ENCODE measurements at regions not wholly inside any gene's neighbourhood (a gene's known extent, or its start where the extent isn't known, plus 50 kb on each side); places are given as distances from the start of the nearest gene placed in this dataset.

- CTCF ChIA-PET: interaction anchor here (0.7 to 1.2 kb wide), 2 partner anchors 13 to 185 kb away, joined by 4 read pairs; no protein-coding TSS in a partner anchor
- 7% methylated on average over 8 of the region's 8 CpGs for WGBS (ENCODE audit: missing lambda C conversion rate)
- FAIRE-seq: no peak
These were observed 151.1 kb upstream of the TSHZ3 start for GRCh38 chr19:31500197-31500830.

GRCh38 chr19:31500946-31501345 lies 151.7 kb upstream of the TSHZ3 start:
- H3K4me2 ChIP-seq: no peak overlapping the region
- 30% methylated on average over 11 of the region's 11 CpGs for whole genome bisulfite sequencing (ENCODE audit: missing lambda C conversion rate)
- no peak for DNase-seq (ENCODE audit: low read depth in 1 of 2, low spot score in 1 of 2)
- POLR2A ChIA-PET: no interaction called here
- CTCF ChIA-PET: interaction anchor here (0.9 to 1.2 kb wide), 3 partner anchors 12 to 19 kb away, joined by 4 to 5 read pairs (median 4); no protein-coding TSS in a partner anchor
- no peak for ATAC-seq
- H3K9me3 ChIP-seq: peaks cover 14% of the 10 kb centered on the region
- no peak for FAIRE-seq
- no peaks in the 10 kb centered on the region for H3K4me1 ChIP-seq
- no peak for TF ChIP-seq NPAS2 (CRISPR knock-in tag; IDR thresholded peaks at IDR 0.05; ENCODE audit: borderline replicate concordance)
- TF ChIP-seq RNF2 (IDR thresholded peaks at IDR 0.05; ENCODE audit: borderline replicate concordance, low read depth): no peak
- TF ChIP-seq, protein P1, sequence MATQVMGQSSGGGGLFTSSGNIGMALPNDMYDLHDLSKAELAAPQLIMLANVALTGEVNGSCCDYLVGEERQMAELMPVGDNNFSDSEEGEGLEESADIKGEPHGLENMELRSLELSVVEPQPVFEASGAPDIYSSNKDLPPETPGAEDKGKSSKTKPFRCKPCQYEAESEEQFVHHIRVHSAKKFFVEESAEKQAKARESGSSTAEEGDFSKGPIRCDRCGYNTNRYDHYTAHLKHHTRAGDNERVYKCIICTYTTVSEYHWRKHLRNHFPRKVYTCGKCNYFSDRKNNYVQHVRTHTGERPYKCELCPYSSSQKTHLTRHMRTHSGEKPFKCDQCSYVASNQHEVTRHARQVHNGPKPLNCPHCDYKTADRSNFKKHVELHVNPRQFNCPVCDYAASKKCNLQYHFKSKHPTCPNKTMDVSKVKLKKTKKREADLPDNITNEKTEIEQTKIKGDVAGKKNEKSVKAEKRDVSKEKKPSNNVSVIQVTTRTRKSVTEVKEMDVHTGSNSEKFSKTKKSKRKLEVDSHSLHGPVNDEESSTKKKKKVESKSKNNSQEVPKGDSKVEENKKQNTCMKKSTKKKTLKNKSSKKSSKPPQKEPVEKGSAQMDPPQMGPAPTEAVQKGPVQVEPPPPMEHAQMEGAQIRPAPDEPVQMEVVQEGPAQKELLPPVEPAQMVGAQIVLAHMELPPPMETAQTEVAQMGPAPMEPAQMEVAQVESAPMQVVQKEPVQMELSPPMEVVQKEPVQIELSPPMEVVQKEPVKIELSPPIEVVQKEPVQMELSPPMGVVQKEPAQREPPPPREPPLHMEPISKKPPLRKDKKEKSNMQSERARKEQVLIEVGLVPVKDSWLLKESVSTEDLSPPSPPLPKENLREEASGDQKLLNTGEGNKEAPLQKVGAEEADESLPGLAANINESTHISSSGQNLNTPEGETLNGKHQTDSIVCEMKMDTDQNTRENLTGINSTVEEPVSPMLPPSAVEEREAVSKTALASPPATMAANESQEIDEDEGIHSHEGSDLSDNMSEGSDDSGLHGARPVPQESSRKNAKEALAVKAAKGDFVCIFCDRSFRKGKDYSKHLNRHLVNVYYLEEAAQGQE (IDR thresholded peaks at IDR 0.05): no peak
- no peak for TF ChIP-seq NFE2L2 (conservative IDR thresholded peaks at IDR 0.05; ENCODE audit: low read length)
- no peak for TF ChIP-seq HOXB5 (CRISPR knock-in tag; IDR thresholded peaks at IDR 0.05)
- TF ChIP-seq HDAC2 (IDR thresholded peaks at IDR 0.05): no peak
- TF ChIP-seq SMC3 (IDR thresholded peaks at IDR 0.05): no peak
- no peak for TF ChIP-seq EP300 (IDR thresholded peaks at IDR 0.05)
- TF ChIP-seq HOXA7 (CRISPR knock-in tag; IDR thresholded peaks at IDR 0.05): no peak
- TF ChIP-seq POLR2A (IDR thresholded peaks at IDR 0.05; ENCODE audit: low read length): no peak
- TF ChIP-seq TP53 (CRISPR knock-in tag; IDR thresholded peaks at IDR 0.05): no peak
- no peak for TF ChIP-seq GATA3 (IDR thresholded peaks at IDR 0.05; ENCODE audit: borderline replicate concordance)
- no peak for TF ChIP-seq CBX2 (IDR thresholded peaks at IDR 0.05; ENCODE audit: borderline replicate concordance, low read depth)
- no peak for TF ChIP-seq USF2 (IDR thresholded peaks at IDR 0.05)
- no peak for TF ChIP-seq CTCF (IDR thresholded peaks at IDR 0.05)
- TF ChIP-seq RAD21 (conservative IDR thresholded peaks at IDR 0.05 in 1 of 2, IDR thresholded peaks at IDR 0.05 in 1 of 2): no peak
- no peak for TF ChIP-seq ZFP36 (IDR thresholded peaks at IDR 0.05; ENCODE audit: borderline replicate concordance, partially characterized antibody)
- TF ChIP-seq E2F6 (IDR thresholded peaks at IDR 0.05; ENCODE audit: borderline replicate concordance, low read depth): no peak
- H3K27ac ChIP-seq: no peak overlapping the region
- H3K4me3 ChIP-seq: no peak overlapping the region

More at GRCh38 chr19:31500197-31500830, 151.1 kb upstream of the TSHZ3 start:
- Histone ChIP-seq H3K4me2 (no peak overlapping the region), H3K4me3 (no peak overlapping the region), H3K4me1 (no peaks in the 10 kb centered on the region), H3K27ac (no peak overlapping the region), H3K9me3 (peaks cover 14% of the 10 kb centered on the region)
- DNase-seq (ENCODE audit: low read depth in 1 of 2, low spot score in 1 of 2) (no peak), ATAC-seq (no peak)
- POLR2A ChIA-PET: no interaction called here
- no peak for TF ChIP-seq MAFK (IDR thresholded peaks at IDR 0.05; ENCODE audit: partially characterized antibody)
- TF ChIP-seq CHD4 (IDR thresholded peaks at IDR 0.05; ENCODE audit: borderline replicate concordance): no peak
- no peak for TF ChIP-seq TP53 (CRISPR knock-in tag; IDR thresholded peaks at IDR 0.05)
- no peak for TF ChIP-seq PHF8 (IDR thresholded peaks at IDR 0.05; ENCODE audit: borderline replicate concordance, low read depth)
- no peak for TF ChIP-seq HOXA7 (CRISPR knock-in tag; IDR thresholded peaks at IDR 0.05)
- no peak for TF ChIP-seq RFX5 (IDR thresholded peaks at IDR 0.05)
- TF ChIP-seq EHMT2 (IDR thresholded peaks at IDR 0.05; ENCODE audit: low read depth): no peak

Data from A549 (cell line).